Heart right ventricle (tissue), 16 donors: ENCODE measurements at regions not wholly inside any gene's neighbourhood (a gene's known extent, or its start where the extent isn't known, plus 50 kb on each side); places are given as distances from the start of the nearest gene placed in this dataset.
"Not testable (repeated sequence)": the region's sequence is repeated elsewhere in the genome, so short reads cannot be mapped to it uniquely, and the experiment has no call there.

ENCODE experiments used
- ATAC-seq, 8 donors: fragments of 200-7000 bp; cut with Tn5 transposase; one replicate each; pipeline ENCODE4 v1.9.1; 2020; ENCODE audit warnings: mild to moderate bottlenecking in 8 of 8, moderate library complexity in 8 of 8, moderate number of reproducible peaks in 1 of 8
- DNase-seq, 2 donors: peaks; one replicate each; pipeline ENCODE4 v3.0.0-alpha.2; 2020
- H3K27ac ChIP-seq, 10 donors: fragments of 200-600 bp; sonication (generic) in 2 of 10; one replicate each; pipeline versions ENCODE4 v1.5.0 to v1.8.0; 2020 to 2022; ENCODE audit warnings: mild to moderate bottlenecking in 3 of 10
- H3K27me3 ChIP-seq, 7 donors: fragments of 200-600 bp; one replicate each; pipeline ENCODE4 v1.8.0; 2021 to 2022; ENCODE audit warnings: mild to moderate bottlenecking in 2 of 7
- H3K36me3 ChIP-seq, 9 donors: fragments of 200-600 bp; sonication (generic) in 1 of 9; one replicate each; pipeline versions ENCODE4 v1.5.0 to v1.8.0; 2020 to 2022; ENCODE audit warnings: mild to moderate bottlenecking in 2 of 9
- H3K4me1 ChIP-seq, 9 donors: fragments of 200-600 bp; sonication (generic) in 1 of 9; one replicate each; pipeline versions ENCODE4 v1.5.0 to v1.8.0; 2020 to 2022; ENCODE audit warnings: mild to moderate bottlenecking in 4 of 9
- H3K4me3 ChIP-seq, 10 donors: fragments of 200-600 bp; sonication (generic) in 2 of 10; one replicate each; pipeline versions ENCODE4 v1.5.0 to v1.8.0; 2020 to 2022; ENCODE audit warnings: mild to moderate bottlenecking in 7 of 10, moderate library complexity in 2 of 10
- H3K9me3 ChIP-seq, 11 donors: fragments of 200-600 bp in 10 of 11; sonication (generic) in 2 of 11; one replicate each; pipeline versions ENCODE4 v1.5.0 to v1.8.0; 2013 to 2022; ENCODE audit warnings: mild to moderate bottlenecking in 2 of 11, control low read depth in 1 of 11, moderate library complexity in 1 of 11
- CTCF ChIP-seq, 9 donors: fragments of 200-600 bp; sonication (generic) in 2 of 9; IDR thresholded peaks; one replicate each; pipeline versions ENCODE4 v1.5.0 to v1.8.0; 2021 to 2022; ENCODE audit warnings: antibody characterized with exemption in 9 of 9, mild to moderate bottlenecking in 5 of 9, moderate library complexity in 1 of 9
- WGBS, 2 donors: extraction: QIAGEN DNeasy Blood & Tissue Kit; methylation state at CpG; one replicate each; pipeline ENCODE4 v1.1.7; 2013; ENCODE audit warnings: inconsistent platforms in 1 of 2; 5-methylcytosine and 5-hydroxymethylcytosine counted together
- intact Hi-C, 10 donors: fragments of 100-400 bp; cut with DNase I; formaldehyde crosslinking; loops; one replicate each; pipeline versions ENCODE4 v1.11.1 to v1.14.2; 2022
- donor health status: Arrhythmogenic right ventricular cardiomyopathy.
- donor health status: ischemic (EF 13 %, LVEDD 7.1; RV severe dilation, severe dysfunction).
- donor health status: healthy with polysubstance abuse.
- donor health status: DM: no; HTN: yes; CAD: no.
- donor health status: DM: no; HTN: no; CAD: no.
- donor health status: ischemic (EF 25% LVEDD 6.9; RV normal size, moderate dysfunction).
- donor health status: ischemic (EF 25% LVEDD 5.7; RV mildly dilated, moderate dysfunction).
- donor health status: healthy.
- donor health status: DM: yes; HTN: yes; CAD: no.
- donor health status: Ischemic cardiomyopathy.
- donor health status: ischemic (EF 35%, LVEDD 5.7; RV mildly dilated, moderate dysfunction).
- donor health status: nonischemic (EF 11% LVEDD 7.7; RV severe dilation, severe dysfunction).
- donor health status: DM: yes; HTN: yes; CAD: no.
- donor health status: PGD.
- donor health status: ischemic (EF 29% LVEDD 5.4; RV normal size, mild dysfunction).
- donor health status: nonischemic (EF 23%, LVEDD 6.1; RV moderate dilation, normal function).

DNA sequence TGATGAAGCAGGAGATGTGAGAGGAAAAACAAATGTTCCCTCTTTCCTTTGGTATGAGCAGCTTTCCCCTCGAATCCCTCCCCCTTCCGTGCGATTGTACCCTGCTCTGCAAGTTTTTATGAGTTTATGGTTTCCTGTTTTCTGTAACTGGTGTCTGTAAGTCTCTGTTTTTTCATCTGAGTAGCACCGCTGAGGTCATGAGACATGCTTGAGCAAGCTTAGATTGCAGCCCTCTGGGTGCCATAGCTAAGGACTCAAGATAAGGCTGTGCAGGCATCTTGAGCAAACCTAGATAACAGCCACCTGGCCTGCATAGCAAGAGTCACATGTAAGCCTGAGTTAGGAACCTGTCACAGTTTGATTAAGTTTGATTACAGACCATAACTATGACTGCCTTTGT lies 165.2 kb upstream of the TGIF2LX start:
- H3K4me3 ChIP-seq, ATAC-seq, DNase-seq, H3K27me3 ChIP-seq, H3K36me3 ChIP-seq, H3K9me3 ChIP-seq, H3K27ac ChIP-seq, H3K4me1 ChIP-seq, intact Hi-C loops: not testable (repeated sequence)
- WGBS, 2 donors: 73 to 75% methylated on average over 4 of the region's 4 CpGs

DNA sequence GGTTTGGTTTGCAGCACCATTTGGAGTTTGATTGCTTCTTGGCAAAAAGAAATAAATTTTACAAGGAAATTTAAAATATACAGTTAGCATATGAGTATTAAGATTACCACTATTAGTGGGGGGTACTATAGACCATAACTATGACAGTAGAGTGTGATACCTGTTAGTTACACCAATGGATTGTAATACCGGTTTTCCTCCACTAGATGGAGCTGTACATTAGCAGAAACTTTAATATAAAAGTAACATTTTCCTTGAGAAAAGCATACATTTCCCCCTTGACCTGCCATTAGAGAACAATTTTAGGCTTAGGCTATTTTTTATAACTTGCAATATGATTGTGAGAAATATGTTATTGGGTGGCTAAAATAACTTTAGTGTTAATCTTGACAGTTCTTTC lies 163.9 kb upstream of the TGIF2LX start:
- 0 to 12% methylated on average over 1 of the region's 1 CpG for WGBS, 2 donors
- TF ChIP-seq CTCF (IDR thresholded peaks at IDR 0.05): peak in 8 of 9 donors; percentile 10 to 69 (median 48)
- intact Hi-C loops, DNase-seq, H3K27ac ChIP-seq, H3K9me3 ChIP-seq, H3K4me3 ChIP-seq, H3K4me1 ChIP-seq, H3K27me3 ChIP-seq, ATAC-seq, H3K36me3 ChIP-seq: not testable (repeated sequence)

GRCh38 chrX:89759076-89759685 lies 162.5 kb upstream of the TGIF2LX start:
- H3K27me3 ChIP-seq, ATAC-seq, H3K4me3 ChIP-seq, H3K27ac ChIP-seq, H3K4me1 ChIP-seq, H3K36me3 ChIP-seq, H3K9me3 ChIP-seq, intact Hi-C loops, DNase-seq: not testable (repeated sequence)
- 82 to 84% methylated on average over 5 of the region's 5 CpGs for WGBS, 2 donors

DNA sequence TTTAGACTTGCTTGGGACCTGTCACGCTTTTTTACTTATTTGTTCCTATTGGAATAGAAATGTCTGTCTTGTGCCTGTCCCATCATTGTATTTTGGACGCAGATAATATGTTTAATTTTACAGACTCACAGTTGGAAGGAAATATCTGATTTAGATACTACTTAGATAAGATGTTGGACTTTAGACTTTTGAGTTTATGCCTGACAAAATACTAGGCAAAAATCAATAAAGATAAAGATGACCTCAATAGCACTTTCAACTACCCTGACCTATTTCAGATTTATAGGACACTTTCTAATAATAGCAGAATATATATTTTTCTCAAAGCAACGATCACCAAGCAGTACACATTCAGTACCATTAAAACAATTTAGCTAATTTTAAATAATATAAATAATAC lies 150.1 kb upstream of the TGIF2LX start:
- H3K27ac ChIP-seq, DNase-seq, H3K36me3 ChIP-seq, H3K9me3 ChIP-seq, H3K27me3 ChIP-seq, intact Hi-C loops, ATAC-seq, H3K4me3 ChIP-seq, H3K4me1 ChIP-seq: not testable (repeated sequence)
- 62 to 89% methylated on average over 2 to 3 of the region's 3 CpGs for WGBS, 2 donors

GRCh38 chrX:89811440-89811839 lies 110.3 kb upstream of the TGIF2LX start:
- ATAC-seq, H3K4me1 ChIP-seq, H3K36me3 ChIP-seq, DNase-seq, H3K27me3 ChIP-seq, H3K4me3 ChIP-seq, H3K27ac ChIP-seq, H3K9me3 ChIP-seq, intact Hi-C loops: not testable (repeated sequence)
- 89 to 90% methylated on average over 3 of the region's 3 CpGs for WGBS, 2 donors

- 80 to 88% methylated on average over 6 of the region's 6 CpGs for WGBS, 2 donors
- ATAC-seq, H3K4me1 ChIP-seq, H3K36me3 ChIP-seq, intact Hi-C loops, DNase-seq, H3K27me3 ChIP-seq, H3K9me3 ChIP-seq, H3K27ac ChIP-seq, H3K4me3 ChIP-seq: not testable (repeated sequence)
Observed at GRCh38 chrX:89839723-89840122, 82.0 kb upstream of the TGIF2LX start.

- H3K4me3 ChIP-seq, H3K36me3 ChIP-seq, intact Hi-C loops, H3K4me1 ChIP-seq, H3K9me3 ChIP-seq, H3K27me3 ChIP-seq, H3K27ac ChIP-seq, DNase-seq, ATAC-seq: not testable (repeated sequence)
- 20 to 26% methylated on average over 3 to 4 of the region's 4 CpGs for WGBS, 2 donors
- TF ChIP-seq CTCF (IDR thresholded peaks at IDR 0.05): peak in 3 of 9 donors; percentile 13 to 42 (median 28)
Observed at GRCh38 chrX:89871662-89872061, 50.0 kb upstream of the TGIF2LX start.
